K562 (cell line): ENCODE measurements at regions not wholly inside any gene's neighbourhood (a gene's known extent, or its start where the extent isn't known, plus 50 kb on each side); places are given as distances from the start of the nearest gene placed in this dataset.

Experiments used
- ATAC-seq: fragments of 200-7000 bp; cut with Tn5 transposase; 3 replicates; pipeline ENCODE4 v1.9.1; 2020; ENCODE audit warnings: moderate library complexity
- BruUV-seq: library from RNA; stranded (reverse); fragments of 400-500 nt; replicated peaks from 2 replicates; lab custom pipeline; 2021; lab: Mats Ljungman, UMichigan
- CTCF ChIA-PET: fragments of 300-600 bp; formaldehyde crosslinking; extraction: SDS; loops from one replicate; lab custom pipeline; 2021; ENCODE audit warnings: low intra/inter-chr PET ratio; lab: Yijun Ruan, JAX
- POLR2A ChIA-PET: fragments of 300-600, 350-650 bp; sonication (Branson Sonifier 250); formaldehyde crosslinking; extraction: SDS; loops from one replicate; lab custom pipeline; 2021; ENCODE audit warnings: antibody characterized with exemption, inconsistent platforms; lab: Yijun Ruan, JAX
- DNase-seq, 4 experiments: peaks; one replicate each; pipeline versions ENCODE4 v3.0.0 to v3.0.0-alpha.2; 2011 to 2018; ENCODE audit warnings: low spot score in 3 of 4, mixed read lengths in 3 of 4; ENCODE audit errors: extremely low read depth in 1 of 4
- FAIRE-seq: peaks from 2 replicates; lab custom pipeline; 2011; peaks lifted over from hg19 to GRCh38; lab: Jason Lieb, UNC
- H2AFZ ChIP-seq: 2 replicates; pipeline ENCODE4 v1.6.0; 2011; ENCODE audit warnings: low read depth, low read length, control low read depth, inconsistent platforms
- H3K27ac ChIP-seq: fragments of 200-600 bp; 3 replicates; pipeline ENCODE4 v1.8.0; 2011; ENCODE audit warnings: low read depth, mild to moderate bottlenecking, control low read depth, inconsistent platforms, low read length, moderate library complexity, mixed read lengths; ENCODE audit errors: extremely low read depth
- H3K27me3 ChIP-seq, 2 experiments: fragments of 300-600 bp in 1 of 2; 2 replicates in 1 of 2; 3 replicates in 1 of 2; pipeline versions ENCODE4 v1.6.0 to v1.8.0; 2011; ENCODE audit warnings: inconsistent platforms in 2 of 2, low read length in 2 of 2, mild to moderate bottlenecking in 1 of 2, mixed read lengths in 1 of 2, moderate library complexity in 1 of 2; ENCODE audit not compliant: control insufficient read depth in 2 of 2, insufficient read depth in 2 of 2
- H3K36me3 ChIP-seq: fragments of 300-600 bp; 3 replicates; pipeline ENCODE4 v1.8.0; 2011; ENCODE audit warnings: mild to moderate bottlenecking, low read length, inconsistent platforms; ENCODE audit not compliant: control insufficient read depth, insufficient read depth
- H3K4me1 ChIP-seq, 2 experiments: fragments of 200-600 bp in 1 of 2; replicated peaks in 1 of 2; 2 replicates in 1 of 2; 3 replicates in 1 of 2; pipeline versions ENCODE4 v1.5.1 to v1.8.0; 2011; ENCODE audit warnings: inconsistent platforms in 2 of 2, low read length in 2 of 2, mild to moderate bottlenecking in 1 of 2, mixed read lengths in 1 of 2, moderate library complexity in 1 of 2; ENCODE audit not compliant: control insufficient read depth in 2 of 2, insufficient read depth in 2 of 2
- H3K4me2 ChIP-seq: 2 replicates; pipeline ENCODE4 v1.6.1; 2011; ENCODE audit warnings: low read length, control low read depth, inconsistent platforms, mixed read lengths; ENCODE audit not compliant: insufficient read depth
- H3K4me3 ChIP-seq: fragments of 200-600 bp; sonication (generic), shearing (Covaris generic); 2 replicates; pipeline ENCODE4 v1.5.1; 2016; ENCODE audit warnings: control low read depth, inconsistent platforms
- H3K79me2 ChIP-seq: fragments of 200-600 bp; 3 replicates; pipeline ENCODE4 v1.8.0; 2011; ENCODE audit warnings: low read length, inconsistent platforms; ENCODE audit not compliant: control insufficient read depth, insufficient read depth
- H3K9ac ChIP-seq, 2 experiments: 2 replicates each; pipeline versions ENCODE4 v1.6.0 to v1.6.1; 2011; ENCODE audit warnings: low read depth in 2 of 2, low read length in 2 of 2, control low read depth in 1 of 2, inconsistent platforms in 1 of 2, mild to moderate bottlenecking in 1 of 2, mixed read lengths in 1 of 2; ENCODE audit not compliant: insufficient read depth in 1 of 2
- H3K9me1 ChIP-seq: one replicate; pipeline ENCODE4 v1.6.0; 2011; ENCODE audit warnings: inconsistent platforms, mild to moderate bottlenecking, low read length, moderate library complexity; ENCODE audit not compliant: control insufficient read depth, insufficient read depth
- H3K9me3 ChIP-seq: replicated peaks from 2 replicates; pipeline ENCODE4 v1.5.1; 2011; ENCODE audit warnings: low read depth, low read length, inconsistent platforms; ENCODE audit not compliant: control insufficient read depth, insufficient read depth
- H4K20me1 ChIP-seq: replicated peaks from 2 replicates; pipeline ENCODE4 v1.6.1; 2011; ENCODE audit warnings: low read length, inconsistent platforms, mixed read lengths; ENCODE audit not compliant: control insufficient read depth, insufficient read depth
- ATF6 ChIP-seq: sonication (generic); formaldehyde crosslinking; IDR thresholded peaks from 2 replicates; pipeline ENCODE4 v1.4.0; 2020; ENCODE audit warnings: mild to moderate bottlenecking, missing genetic modification reagents
- CEBPB ChIP-seq: fragments of 450-650 bp; IDR thresholded peaks from 2 replicates; pipeline ENCODE4 v1.6.1; 2016; ENCODE audit warnings: missing genetic modification characterization, missing compliant biosample characterization
- CEBPG ChIP-seq, 3 experiments: fragments of 200-800 bp in 1 of 3; sonication (Bioruptor generic) in 1 of 3; sonication (generic) in 1 of 3; formaldehyde crosslinking in 1 of 3; IDR thresholded peaks in 2 of 3; conservative IDR thresholded peaks in 1 of 3; 2 replicates each; pipeline versions ENCODE4 v1.6.1 to v1.8.0; 2016 to 2022; ENCODE audit warnings: missing compliant biosample characterization in 2 of 3, missing genetic modification characterization in 2 of 3, mild to moderate bottlenecking in 1 of 3, missing genetic modification reagents in 1 of 3
- HDAC6 ChIP-seq: IDR thresholded peaks from 2 replicates; pipeline ENCODE4 v1.6.1; 2012; ENCODE audit warnings: low read depth, mild to moderate bottlenecking, control low read depth, inconsistent platforms, low read length, moderate library complexity
- KLF1 ChIP-seq: fragments of 450-650 bp; IDR thresholded peaks from 2 replicates; pipeline ENCODE4 v1.6.1; 2016; ENCODE audit warnings: missing genetic modification characterization, missing compliant biosample characterization
- SMARCE1 ChIP-seq: fragments of 450-650 bp; IDR thresholded peaks from 2 replicates; pipeline ENCODE4 v1.7.1; 2016; ENCODE audit warnings: mild to moderate bottlenecking
- TCF15 ChIP-seq: fragments of 250-450 bp; sonication (Bioruptor Pico); IDR thresholded peaks from 2 replicates; pipeline ENCODE4 v1.8.0; 2022; ENCODE audit warnings: moderate library complexity, mild to moderate bottlenecking, inconsistent platforms
- ZBTB17 ChIP-seq: fragments of 450-650 bp; formaldehyde crosslinking; IDR thresholded peaks from 2 replicates; pipeline ENCODE4 v1.4.0; 2020; ENCODE audit warnings: mild to moderate bottlenecking
- ZNF282 ChIP-seq: sonication (generic); formaldehyde crosslinking; IDR thresholded peaks from 2 replicates; pipeline ENCODE4 v1.8.1; 2023; ENCODE audit warnings: missing genetic modification reagents
- WGBS: fragments of 100-300 bp; shearing (Covaris generic); methylation state at CpG from one replicate; pipeline ENCODE4 v1.1.6; 2016; ENCODE audit warnings: low coverage, mixed read lengths; ENCODE audit not compliant: insufficient coverage; ENCODE audit errors: missing lambda C conversion rate; 5-methylcytosine and 5-hydroxymethylcytosine counted together
- in situ Hi-C: fragments of 300-500 bp; cut with MboI; formaldehyde crosslinking; loops from 4 replicates; pipeline ENCODE4 v1.15.0; 2018; ENCODE audit warnings: inconsistent platforms, mixed read lengths
- intact Hi-C: fragments of 100-400 bp; cut with micrococcal nuclease; formaldehyde crosslinking; loops from 2 replicates; pipeline ENCODE4 v1.14.2; 2022

- no peak for ATAC-seq
- Histone ChIP-seq H3K9me3 (no peaks in the 10 kb centered on the region), H3K9ac (no peak overlapping the region), H3K79me2 (no peaks in the 10 kb centered on the region), H3K27ac (no peak overlapping the region), H3K36me3 (no peaks in the 10 kb centered on the region), H2AFZ (no peak overlapping the region), H3K4me1 (no peaks in the 10 kb centered on the region), H3K27me3 (no peaks in the 10 kb centered on the region; a peak in 1 of 5 replicates), H3K4me3 (no peak overlapping the region), H3K4me2 (no peak overlapping the region), H4K20me1 (no peaks in the 10 kb centered on the region), H3K9me1 (no peaks in the 10 kb centered on the region)
- POLR2A ChIA-PET: no interaction called here
- TF ChIP-seq CEBPG (CRISPR knock-in tag; IDR thresholded peaks at IDR 0.05) (no peak), CEBPG (tag; conservative IDR thresholded peaks at IDR 0.05 in 1 of 2, IDR thresholded peaks at IDR 0.05 in 1 of 2) (peak in 1 of 2 experiments; percentile 54; a peak in 2 of 4 replicates), ZNF282 (CRISPR knock-in tag) (no peak), KLF1 (tag) (no peak), ZBTB17 (CRISPR knock-in tag) (no peak), HDAC6 (no peak), TCF15 (no peak), ATF6 (CRISPR knock-in tag) (no peak), CEBPB (0 out of 2 replicates have a peak, but pooled peaks have one; percentile 21), SMARCE1 (no peak)
- intact Hi-C loops (no loop called here), in situ Hi-C loops (no loop called here)
- CTCF ChIA-PET: no interaction called here
- DNase-seq: no peak
- FAIRE-seq: no peak
- no TSS peak for BruUV-seq
- WGBS: 0% methylated on average over 6 of the region's 6 CpGs
Observed at GRCh38 chr16:73703891-73704290, 592.7 kb upstream of the PSMD7 start.
